Epithelial cell of proximal tubule (primary cell): ENCODE measurements at regions not wholly inside any gene's neighbourhood (a gene's known extent, or its start where the extent isn't known, plus 50 kb on each side); places are given as distances from the start of the nearest gene placed in this dataset.
"Not testable (repeated sequence)": the region's sequence is repeated elsewhere in the genome, so short reads cannot be mapped to it uniquely, and the experiment has no call there.

ENCODE experiments used
- DNase-seq: peaks from one replicate; pipeline ENCODE4 v3.0.0-alpha.2; 2011; ENCODE audit warnings: low read depth
- H3K4me3 ChIP-seq: 2 replicates; pipeline ENCODE4 v1.5.1; 2011; ENCODE audit warnings: low read depth, mild to moderate bottlenecking, low read length
- TF ChIP-seq, protein P1 (sequence below): conservative IDR thresholded peaks from 2 replicates; pipeline ENCODE4 v1.5.1; 2012; ENCODE audit warnings: low read depth, mild to moderate bottlenecking, low read length

DNA sequence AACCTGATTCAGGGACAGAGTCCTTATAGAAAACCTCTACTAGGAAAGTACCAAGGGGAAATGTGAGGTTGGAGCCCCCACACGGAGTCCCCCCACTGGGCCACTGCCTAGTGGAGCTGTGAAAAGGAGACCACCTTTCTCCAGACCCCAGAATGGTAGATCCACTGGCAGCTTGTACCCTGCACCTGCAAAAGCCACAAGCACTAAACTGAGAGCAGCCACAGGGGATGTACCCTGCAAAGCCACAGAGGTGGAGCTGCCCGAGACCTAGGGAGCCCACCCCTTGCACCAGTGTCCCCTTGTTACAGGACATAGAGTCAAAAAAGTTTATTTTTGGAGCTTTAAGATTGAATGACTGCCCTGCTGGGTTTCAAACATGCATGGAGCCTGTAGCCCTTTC lies 87.2 kb upstream of the KCNMA1 start:
- no peak for DNase-seq
- TF ChIP-seq, protein P1, sequence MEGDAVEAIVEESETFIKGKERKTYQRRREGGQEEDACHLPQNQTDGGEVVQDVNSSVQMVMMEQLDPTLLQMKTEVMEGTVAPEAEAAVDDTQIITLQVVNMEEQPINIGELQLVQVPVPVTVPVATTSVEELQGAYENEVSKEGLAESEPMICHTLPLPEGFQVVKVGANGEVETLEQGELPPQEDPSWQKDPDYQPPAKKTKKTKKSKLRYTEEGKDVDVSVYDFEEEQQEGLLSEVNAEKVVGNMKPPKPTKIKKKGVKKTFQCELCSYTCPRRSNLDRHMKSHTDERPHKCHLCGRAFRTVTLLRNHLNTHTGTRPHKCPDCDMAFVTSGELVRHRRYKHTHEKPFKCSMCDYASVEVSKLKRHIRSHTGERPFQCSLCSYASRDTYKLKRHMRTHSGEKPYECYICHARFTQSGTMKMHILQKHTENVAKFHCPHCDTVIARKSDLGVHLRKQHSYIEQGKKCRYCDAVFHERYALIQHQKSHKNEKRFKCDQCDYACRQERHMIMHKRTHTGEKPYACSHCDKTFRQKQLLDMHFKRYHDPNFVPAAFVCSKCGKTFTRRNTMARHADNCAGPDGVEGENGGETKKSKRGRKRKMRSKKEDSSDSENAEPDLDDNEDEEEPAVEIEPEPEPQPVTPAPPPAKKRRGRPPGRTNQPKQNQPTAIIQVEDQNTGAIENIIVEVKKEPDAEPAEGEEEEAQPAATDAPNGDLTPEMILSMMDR: no peak
- H3K4me3 ChIP-seq: no peak overlapping the region

DNA sequence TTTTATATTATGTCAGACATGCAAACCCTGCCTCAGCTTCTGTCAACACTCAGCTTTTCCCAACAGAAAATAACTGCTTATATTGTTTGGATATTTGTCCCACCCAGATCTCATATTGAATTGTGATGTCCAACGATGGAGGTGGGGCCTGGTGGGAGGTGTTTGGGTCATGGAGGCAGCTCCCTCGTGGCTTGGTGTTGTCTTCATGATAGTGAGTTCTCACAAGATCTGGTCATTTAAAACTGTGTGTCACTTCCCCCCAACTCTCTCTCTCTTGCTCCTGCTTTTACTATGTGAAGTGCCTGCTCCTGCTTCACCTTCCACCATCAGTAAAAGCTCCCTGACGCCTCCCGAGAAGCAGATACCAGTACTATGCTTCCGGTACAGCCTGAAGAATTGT lies 85.8 kb upstream of the KCNMA1 start:
- TF ChIP-seq, protein P1: no peak
- no peak overlapping the region for H3K4me3 ChIP-seq
- DNase-seq: no peak

DNA sequence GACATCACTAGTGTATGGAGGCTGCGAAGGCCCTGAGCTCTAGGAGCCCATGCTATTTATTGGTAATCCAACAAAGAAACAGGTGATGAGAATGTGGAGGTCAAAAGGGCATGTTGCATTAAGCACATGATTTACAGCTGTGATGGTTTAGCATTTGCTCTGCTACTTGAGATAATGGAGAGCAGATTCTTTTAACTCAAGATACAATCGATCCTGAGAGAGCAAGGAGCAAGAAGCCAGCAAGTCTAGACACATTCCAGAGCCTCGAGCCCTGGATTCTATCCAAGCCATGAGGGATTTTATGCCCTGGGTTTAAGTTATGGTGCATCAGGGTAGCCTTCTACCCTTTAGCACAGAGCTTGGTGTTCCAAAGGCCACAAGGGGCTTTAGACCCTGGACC lies 85.3 kb upstream of the KCNMA1 start:
- not testable (repeated sequence) for DNase-seq

DNA sequence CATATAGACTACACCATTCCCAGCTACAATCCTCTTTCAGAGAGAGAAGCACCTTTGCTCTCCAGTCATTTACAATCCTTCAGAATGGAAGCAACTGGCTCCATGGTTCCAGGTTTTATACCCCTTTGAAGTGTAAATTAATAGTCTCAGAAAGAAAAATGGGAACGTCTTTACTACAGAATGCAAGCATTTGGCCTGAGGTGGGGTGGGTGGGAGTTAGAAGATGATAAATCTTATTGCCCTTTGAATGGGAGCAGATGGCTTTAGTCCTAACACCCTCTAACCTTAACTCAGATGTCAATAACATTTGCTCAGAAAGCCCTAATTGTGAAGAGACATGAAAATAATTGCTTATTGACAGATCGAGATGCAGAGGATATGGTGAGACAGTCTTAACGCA lies 84.2 kb upstream of the KCNMA1 start:
- no peak overlapping the region for H3K4me3 ChIP-seq
- DNase-seq: no peak
- TF ChIP-seq, protein P1: no peak

More for the DNA sequence above, 85.3 kb upstream of the KCNMA1 start:
- H3K4me3 ChIP-seq: not testable (repeated sequence)

DNA sequence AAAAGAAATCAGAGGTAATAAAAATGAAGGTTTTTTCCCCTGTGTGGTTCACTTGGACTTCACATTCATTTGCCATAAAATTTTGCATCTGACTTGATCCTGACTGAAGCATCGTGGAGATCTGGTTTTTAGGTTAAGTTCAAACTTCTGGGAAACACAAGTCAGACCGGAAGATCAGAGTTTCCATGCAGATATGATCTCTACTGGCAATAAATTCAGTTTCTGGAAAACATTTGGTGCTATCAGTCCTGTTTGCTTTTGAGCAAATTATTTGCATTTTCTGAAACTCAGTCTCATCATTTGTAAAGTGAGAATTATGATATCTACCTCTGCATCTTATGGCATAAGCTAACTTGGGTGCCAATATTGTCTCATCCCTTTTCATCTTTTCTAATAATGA lies 81.3 kb upstream of the KCNMA1 start:
- TF ChIP-seq, protein P1: no peak
- DNase-seq: no peak
- H3K4me3 ChIP-seq: no peak overlapping the region

DNA sequence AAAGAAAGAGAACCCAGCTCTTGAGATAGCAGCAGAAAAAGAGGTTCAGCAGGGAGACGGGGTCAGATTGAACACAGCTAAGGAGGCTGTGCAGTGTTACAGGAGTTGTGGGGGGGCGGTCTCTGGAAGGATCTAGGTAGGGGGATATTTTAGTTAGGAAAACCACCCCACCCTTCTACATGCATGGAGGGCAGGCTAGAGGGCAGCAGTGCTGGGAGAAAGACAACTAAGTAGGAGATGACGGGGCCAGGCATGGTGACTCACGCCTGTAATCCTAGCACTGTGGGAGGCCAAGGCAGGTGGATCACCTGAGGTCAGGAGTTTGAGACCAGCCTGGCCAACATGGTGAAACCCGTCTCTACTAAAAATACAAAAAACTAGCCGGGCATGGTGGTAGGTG lies 80.7 kb upstream of the KCNMA1 start:
- DNase-seq, H3K4me3 ChIP-seq: not testable (repeated sequence)

DNA sequence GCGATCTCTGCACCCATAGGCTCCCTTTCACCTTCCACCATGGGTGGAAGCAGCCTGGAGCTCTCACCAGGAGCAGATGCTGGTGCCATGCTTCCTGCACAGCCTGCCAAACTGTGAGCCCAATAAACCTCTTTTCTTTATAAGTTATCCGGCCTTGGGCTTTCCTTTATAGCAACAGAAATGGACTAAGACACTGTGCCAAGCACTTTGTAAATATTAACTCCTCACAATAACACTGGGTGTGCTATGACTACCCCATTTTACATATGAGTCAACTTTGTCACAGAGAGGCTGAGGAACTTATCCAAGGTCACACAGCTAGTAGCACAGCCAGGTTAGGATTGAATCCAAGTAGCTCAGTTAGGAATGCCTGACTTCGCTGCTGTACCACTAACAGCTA lies 79.7 kb upstream of the KCNMA1 start:
- H3K4me3 ChIP-seq: no peak overlapping the region
- DNase-seq: no peak
- TF ChIP-seq, protein P1: no peak

DNA sequence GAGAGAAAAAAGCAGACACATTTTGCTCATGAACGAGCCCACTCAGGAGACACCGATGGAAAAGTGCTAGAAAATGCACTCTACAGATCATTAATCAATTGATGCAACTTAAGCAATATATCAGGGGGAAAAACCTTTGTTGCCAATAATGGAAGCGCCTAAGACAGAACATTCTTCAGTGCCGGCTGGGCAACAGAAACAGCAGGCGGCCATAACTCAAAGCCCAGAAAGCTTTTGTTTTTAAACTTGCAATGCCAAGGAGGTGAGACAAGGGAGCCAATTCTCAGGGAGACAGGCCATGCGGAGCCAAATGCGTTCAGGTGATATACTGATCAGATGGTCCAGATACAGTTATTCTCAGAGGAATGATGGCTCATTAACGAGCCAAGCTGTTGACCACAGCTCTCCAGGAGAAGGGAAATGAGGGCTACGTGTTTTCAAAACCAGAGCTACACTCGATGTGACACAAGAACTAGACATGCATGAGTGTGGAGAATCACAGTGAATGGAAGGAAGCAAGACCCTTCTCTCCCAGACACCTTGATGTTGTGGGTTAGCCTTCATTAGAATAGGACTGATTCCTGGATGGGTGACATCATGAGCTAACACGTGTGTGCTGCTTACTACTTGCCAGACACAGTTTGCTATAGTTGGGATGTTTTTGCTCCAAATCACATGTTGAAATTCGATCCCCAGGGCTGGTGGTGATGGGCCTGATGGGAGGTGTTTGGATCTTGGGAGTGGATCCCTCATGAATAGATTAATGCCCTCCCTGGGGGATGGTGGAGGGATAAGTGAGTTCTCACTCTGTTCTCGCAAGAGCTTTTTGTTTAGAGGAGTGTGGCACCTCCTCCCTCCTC lies 79.1 kb upstream of the KCNMA1 start:
- H3K4me3 ChIP-seq: no peak overlapping the region
- TF ChIP-seq, protein P1: no peak
- DNase-seq: no peak
